ENCODE measurements at regions not wholly inside any gene's neighbourhood (a gene's known extent, or its start where the extent isn't known, plus 50 kb on each side); places are given as distances from the start of the nearest gene placed in this dataset. TPM values are rescaled to one million over a fixed set of nuclear protein-coding genes. Genes with fewer than 3 reads are reported as not detected.

DNA sequence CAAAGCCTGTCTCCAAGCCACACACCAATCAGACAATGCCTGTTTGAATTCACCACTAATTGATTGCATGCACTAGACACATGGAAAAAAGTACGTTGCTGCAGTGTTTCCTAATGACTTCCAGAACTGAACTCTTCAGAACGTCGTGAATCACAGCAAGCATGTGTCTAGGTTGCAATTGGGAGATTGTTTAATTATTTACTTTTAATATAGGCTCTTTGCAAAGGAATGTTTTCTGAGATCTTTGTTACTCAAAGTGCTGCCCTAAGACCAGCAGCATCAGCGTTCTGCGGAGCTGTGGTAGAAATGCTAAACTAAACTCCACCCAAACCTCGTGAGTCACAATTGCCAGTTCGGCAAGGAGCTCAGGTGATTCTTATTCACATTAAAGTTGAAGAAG, 52.7 kb upstream of the CCDC68 start:
- ChIA-PET POLR2A (no interaction called here), CTCF (no interaction called here)
- Histone ChIP-seq H3K9me3 (ENCODE audit: control insufficient read depth, insufficient read depth, low read length) (no peaks in the 10 kb centered on the region), H3K27ac (ENCODE audit: low read depth, low read length) (no peak overlapping the region), H3K4me3 (ENCODE audit: low read depth, low read length) (no peak overlapping the region), H3K27me3 (ENCODE audit: control insufficient read depth, insufficient read depth, low read length) (no peaks in the 10 kb centered on the region)
- no peak for DNase-seq (ENCODE audit: low read depth, low spot score)
- TF ChIP-seq, protein P1, sequence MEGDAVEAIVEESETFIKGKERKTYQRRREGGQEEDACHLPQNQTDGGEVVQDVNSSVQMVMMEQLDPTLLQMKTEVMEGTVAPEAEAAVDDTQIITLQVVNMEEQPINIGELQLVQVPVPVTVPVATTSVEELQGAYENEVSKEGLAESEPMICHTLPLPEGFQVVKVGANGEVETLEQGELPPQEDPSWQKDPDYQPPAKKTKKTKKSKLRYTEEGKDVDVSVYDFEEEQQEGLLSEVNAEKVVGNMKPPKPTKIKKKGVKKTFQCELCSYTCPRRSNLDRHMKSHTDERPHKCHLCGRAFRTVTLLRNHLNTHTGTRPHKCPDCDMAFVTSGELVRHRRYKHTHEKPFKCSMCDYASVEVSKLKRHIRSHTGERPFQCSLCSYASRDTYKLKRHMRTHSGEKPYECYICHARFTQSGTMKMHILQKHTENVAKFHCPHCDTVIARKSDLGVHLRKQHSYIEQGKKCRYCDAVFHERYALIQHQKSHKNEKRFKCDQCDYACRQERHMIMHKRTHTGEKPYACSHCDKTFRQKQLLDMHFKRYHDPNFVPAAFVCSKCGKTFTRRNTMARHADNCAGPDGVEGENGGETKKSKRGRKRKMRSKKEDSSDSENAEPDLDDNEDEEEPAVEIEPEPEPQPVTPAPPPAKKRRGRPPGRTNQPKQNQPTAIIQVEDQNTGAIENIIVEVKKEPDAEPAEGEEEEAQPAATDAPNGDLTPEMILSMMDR (IDR thresholded peaks at IDR 0.05; ENCODE audit: low read depth, low read length) = no peak

Small RNA genes in the stretch of these regions (small RNA-seq; reads per million reads assigned to genes)
- gene RNA5SP459 (ENCODE audit: insufficient read length, low read depth) = not detected

Data from AG04450 (cell line).